ENCODE measurements at regions not wholly inside any gene's neighbourhood (a gene's known extent, or its start where the extent isn't known, plus 50 kb on each side); places are given as distances from the start of the nearest gene placed in this dataset. TPM values are rescaled to one million over a fixed set of nuclear protein-coding genes. Genes with fewer than 3 reads are reported as not detected.

DNA sequence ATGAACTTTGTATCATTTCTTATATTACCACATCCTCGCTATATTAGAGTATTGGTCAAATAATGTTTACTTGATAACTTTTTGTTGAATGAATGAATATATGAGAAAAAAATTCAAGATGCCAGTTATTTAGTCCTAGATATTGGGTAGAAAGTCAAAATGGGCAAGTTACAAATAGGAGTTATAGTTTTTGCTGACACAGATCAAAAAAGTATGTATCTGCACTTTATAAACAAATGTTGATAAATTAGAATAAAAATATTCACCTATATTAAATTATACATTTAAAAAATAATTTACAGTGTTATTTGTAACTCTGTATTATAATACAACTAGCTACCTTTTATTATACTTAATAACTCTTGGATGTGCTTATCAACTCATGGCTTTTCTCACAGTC, 57.8 kb upstream of the NDST4 start:
- Histone ChIP-seq H3K27ac (ENCODE audit: low read depth in 1 of 2, low read length in 2 of 2) (no peak overlapping the region), H2AFZ (ENCODE audit: insufficient read depth, low read depth, low read length, poor library complexity, severe bottlenecking) (no peak overlapping the region), H3K4me3 (replicated peaks in 1 of 3; ENCODE audit: low read depth in 2 of 3, low read length in 3 of 3) (no peak overlapping the region), H3K27me3 (ENCODE audit: control insufficient read depth in 2 of 2, insufficient read depth in 2 of 2, low read length in 2 of 2) (no peaks in the 10 kb centered on the region), H3K4me2 (replicated peaks; ENCODE audit: extremely low read depth, low read length, poor library complexity, severe bottlenecking) (no peak overlapping the region), H3K9me3 (replicated peaks in 1 of 2; ENCODE audit: control insufficient read depth in 1 of 2, insufficient read depth in 1 of 2, low read length in 2 of 2) (no peaks in the 10 kb centered on the region), H3K9ac (ENCODE audit: insufficient read depth, low read length, poor library complexity, severe bottlenecking) (no peak overlapping the region), H3K79me2 (ENCODE audit: insufficient read depth, low read length) (no peaks in the 10 kb centered on the region), H3K36me3 (replicated peaks in 1 of 2; ENCODE audit: control insufficient read depth in 1 of 2, insufficient read depth in 2 of 2, low read length in 2 of 2) (no peaks in the 10 kb centered on the region), H4K20me1 (ENCODE audit: insufficient read depth, low read length) (no peaks in the 10 kb centered on the region), H3K4me1 (ENCODE audit: control insufficient read depth in 1 of 2, insufficient read depth in 2 of 2, low read length in 2 of 2) (no peaks in the 10 kb centered on the region)
- Mint-ChIP-seq H3K27me3 (ENCODE audit: low read depth in 3 of 3) (no peaks in the 10 kb centered on the region), H3K4me3 (no peak overlapping the region), H3K9me3 (peaks cover 0 to 17% (median 3%) of the 10 kb centered on the region in 7 donors), H3K4me1 (no peaks in the 10 kb centered on the region), H3K36me3 (no peaks in the 10 kb centered on the region), H3K27ac (no peak overlapping the region)
- no CpG with 5 or more reads among the region's 1 CpG for WGBS (ENCODE audit: insufficient coverage)
- intact Hi-C loops (cut with micrococcal nuclease), result no loop called here
- no peak for DNase-seq
- TF ChIP-seq, protein P1, sequence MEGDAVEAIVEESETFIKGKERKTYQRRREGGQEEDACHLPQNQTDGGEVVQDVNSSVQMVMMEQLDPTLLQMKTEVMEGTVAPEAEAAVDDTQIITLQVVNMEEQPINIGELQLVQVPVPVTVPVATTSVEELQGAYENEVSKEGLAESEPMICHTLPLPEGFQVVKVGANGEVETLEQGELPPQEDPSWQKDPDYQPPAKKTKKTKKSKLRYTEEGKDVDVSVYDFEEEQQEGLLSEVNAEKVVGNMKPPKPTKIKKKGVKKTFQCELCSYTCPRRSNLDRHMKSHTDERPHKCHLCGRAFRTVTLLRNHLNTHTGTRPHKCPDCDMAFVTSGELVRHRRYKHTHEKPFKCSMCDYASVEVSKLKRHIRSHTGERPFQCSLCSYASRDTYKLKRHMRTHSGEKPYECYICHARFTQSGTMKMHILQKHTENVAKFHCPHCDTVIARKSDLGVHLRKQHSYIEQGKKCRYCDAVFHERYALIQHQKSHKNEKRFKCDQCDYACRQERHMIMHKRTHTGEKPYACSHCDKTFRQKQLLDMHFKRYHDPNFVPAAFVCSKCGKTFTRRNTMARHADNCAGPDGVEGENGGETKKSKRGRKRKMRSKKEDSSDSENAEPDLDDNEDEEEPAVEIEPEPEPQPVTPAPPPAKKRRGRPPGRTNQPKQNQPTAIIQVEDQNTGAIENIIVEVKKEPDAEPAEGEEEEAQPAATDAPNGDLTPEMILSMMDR (IDR thresholded peaks at IDR 0.05), result no peak

DNA sequence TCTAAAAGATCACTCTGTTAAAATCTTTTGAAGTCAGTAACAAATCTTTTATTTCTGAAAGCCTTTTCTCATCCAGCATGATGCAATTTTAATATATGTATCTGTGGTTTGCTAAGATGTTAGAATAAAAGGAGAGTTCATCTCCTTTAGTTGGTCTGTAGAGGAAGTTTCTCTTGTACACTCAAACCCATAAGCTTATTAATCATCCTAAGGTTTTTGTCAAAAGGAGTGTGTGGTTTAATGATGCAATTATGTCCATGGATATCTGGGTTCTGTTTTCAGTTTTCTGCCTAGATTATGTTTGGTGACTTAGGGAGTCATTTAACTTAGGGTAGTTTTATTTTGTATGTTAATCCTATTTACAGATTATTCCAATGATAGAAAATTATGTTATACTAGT, 52.1 kb upstream of the NDST4 start:
- no peaks in the 10 kb centered on the region for H3K27me3 ChIP-seq (ENCODE audit: control insufficient read depth in 2 of 2, insufficient read depth in 2 of 2, low read length in 2 of 2)
- no peak overlapping the region for H3K27ac Mint-ChIP-seq
- H2AFZ ChIP-seq (ENCODE audit: insufficient read depth, low read depth, low read length, poor library complexity, severe bottlenecking), result no peak overlapping the region
- H3K79me2 ChIP-seq (ENCODE audit: insufficient read depth, low read length), result no peaks in the 10 kb centered on the region
- intact Hi-C loops (cut with micrococcal nuclease), result no loop called here
- no peak overlapping the region for H3K4me3 Mint-ChIP-seq
- H3K36me3 Mint-ChIP-seq, result no peaks in the 10 kb centered on the region
- H3K4me3 ChIP-seq (replicated peaks in 1 of 3; ENCODE audit: low read depth in 2 of 3, low read length in 3 of 3), result no peak overlapping the region
- TF ChIP-seq, protein P1 (IDR thresholded peaks at IDR 0.05), result no peak
- no peak overlapping the region for H3K9ac ChIP-seq (ENCODE audit: insufficient read depth, low read length, poor library complexity, severe bottlenecking)
- H3K4me1 Mint-ChIP-seq, result no peaks in the 10 kb centered on the region
- H3K4me2 ChIP-seq (replicated peaks; ENCODE audit: extremely low read depth, low read length, poor library complexity, severe bottlenecking), result no peak overlapping the region
- no peak for DNase-seq
- peaks cover 0 to 4% (median 0%) of the 10 kb centered on the region in 7 donors for H3K9me3 Mint-ChIP-seq
- no peaks in the 10 kb centered on the region for H3K9me3 ChIP-seq (replicated peaks in 1 of 2; ENCODE audit: control insufficient read depth in 1 of 2, insufficient read depth in 1 of 2, low read length in 2 of 2)
- H3K27me3 Mint-ChIP-seq (ENCODE audit: low read depth in 3 of 3), result no peaks in the 10 kb centered on the region
- H3K27ac ChIP-seq (ENCODE audit: low read depth in 1 of 2, low read length in 2 of 2), result no peak overlapping the region
- no peaks in the 10 kb centered on the region for H3K4me1 ChIP-seq (ENCODE audit: control insufficient read depth in 1 of 2, insufficient read depth in 2 of 2, low read length in 2 of 2)
- no peaks in the 10 kb centered on the region for H3K36me3 ChIP-seq (replicated peaks in 1 of 2; ENCODE audit: control insufficient read depth in 1 of 2, insufficient read depth in 2 of 2, low read length in 2 of 2)
- no peaks in the 10 kb centered on the region for H4K20me1 ChIP-seq (ENCODE audit: insufficient read depth, low read length)

Small RNA genes in the stretch of these regions (small RNA-seq; reads per million reads assigned to genes)
- not detected for gene RNU6-119P (ENCODE audit: insufficient read length, low read depth)

Measured in CD14-positive monocyte (primary cell).